H9 (cell line): ENCODE measurements at regions not wholly inside any gene's neighbourhood (a gene's known extent, or its start where the extent isn't known, plus 50 kb on each side); places are given as distances from the start of the nearest gene placed in this dataset.

Experiments used
- DNase-seq: peaks from one replicate; pipeline ENCODE4 v3.0.0-alpha.2; 2017
- H2AFZ ChIP-seq: one replicate; pipeline ENCODE4 v1.6.1; 2013; ENCODE audit warnings: mild to moderate bottlenecking, low read length, control low read depth, moderate library complexity
- H2AK5ac ChIP-seq: 2 replicates; pipeline ENCODE4 v1.6.1; 2013; ENCODE audit warnings: low read length, control low read depth, mixed read lengths; ENCODE audit not compliant: insufficient read length
- H2BK120ac ChIP-seq: one replicate; pipeline ENCODE4 v1.6.1; 2013; ENCODE audit warnings: low read depth, mild to moderate bottlenecking, low read length, control low read depth, inconsistent platforms; ENCODE audit not compliant: poor library complexity, severe bottlenecking
- H2BK12ac ChIP-seq: 2 replicates; pipeline ENCODE4 v1.6.1; 2013; ENCODE audit warnings: low read length, control low read depth, mixed read lengths, low read depth; ENCODE audit not compliant: insufficient read length
- H2BK15ac ChIP-seq: 2 replicates; pipeline ENCODE4 v1.6.1; 2013; ENCODE audit warnings: low read depth, low read length, control low read depth
- H2BK20ac ChIP-seq: one replicate; pipeline ENCODE4 v1.6.1; 2013; ENCODE audit warnings: low read depth, mild to moderate bottlenecking, low read length, control low read depth, inconsistent platforms; ENCODE audit not compliant: poor library complexity, severe bottlenecking
- H2BK5ac ChIP-seq: 2 replicates; pipeline ENCODE4 v1.6.1; 2013; ENCODE audit warnings: low read length, control low read depth, mixed read lengths; ENCODE audit not compliant: insufficient read length
- H3K14ac ChIP-seq: 2 replicates; pipeline ENCODE4 v1.6.1; 2013; ENCODE audit warnings: low read length, control low read depth; ENCODE audit not compliant: insufficient read depth
- H3K18ac ChIP-seq: 2 replicates; pipeline ENCODE4 v1.6.1; 2013; ENCODE audit warnings: low read depth, mild to moderate bottlenecking, mixed read lengths, low read length, control low read depth; ENCODE audit not compliant: insufficient read length
- H3K23ac ChIP-seq: 2 replicates; pipeline ENCODE4 v1.6.1; 2013; ENCODE audit warnings: low read length, control low read depth, mixed read lengths, low read depth; ENCODE audit not compliant: insufficient read length
- H3K23me2 ChIP-seq: 2 replicates; pipeline ENCODE4 v1.6.1; 2013; ENCODE audit warnings: low read depth, mild to moderate bottlenecking, mixed read lengths, low read length, control low read depth; ENCODE audit not compliant: insufficient read length, poor library complexity, severe bottlenecking
- H3K27ac ChIP-seq: 2 replicates; pipeline ENCODE4 v1.5.1; 2013; ENCODE audit warnings: low read length, control low read depth, mixed read lengths, low read depth; ENCODE audit not compliant: insufficient read length
- H3K27me3 ChIP-seq: 2 replicates; pipeline ENCODE4 v1.6.1; 2013; ENCODE audit warnings: low read length, control low read depth, inconsistent platforms; ENCODE audit not compliant: insufficient read depth
- H3K4ac ChIP-seq: 2 replicates; pipeline ENCODE4 v1.6.1; 2013; ENCODE audit warnings: low read depth, mild to moderate bottlenecking, control low read depth, inconsistent platforms, low read length, moderate library complexity
- H3K4me1 ChIP-seq: 2 replicates; pipeline ENCODE4 v1.6.1; 2013; ENCODE audit warnings: low read length, control low read depth, inconsistent platforms; ENCODE audit not compliant: insufficient read depth
- H3K4me2 ChIP-seq: 2 replicates; pipeline ENCODE4 v1.6.1; 2013; ENCODE audit warnings: low read length, control low read depth, mixed read lengths; ENCODE audit not compliant: insufficient read length, insufficient read depth
- H3K56ac ChIP-seq: 2 replicates; pipeline ENCODE4 v1.6.1; 2013; ENCODE audit warnings: low read depth, mild to moderate bottlenecking, mixed read lengths, low read length, control low read depth; ENCODE audit not compliant: insufficient read length
- H3K79me1 ChIP-seq: 2 replicates; pipeline ENCODE4 v1.6.1; 2013; ENCODE audit warnings: low read depth, mild to moderate bottlenecking, moderate library complexity, low read length, control low read depth, inconsistent platforms; ENCODE audit not compliant: insufficient read depth, poor library complexity, severe bottlenecking
- H3K79me2 ChIP-seq: 2 replicates; pipeline ENCODE4 v1.6.1; 2013; ENCODE audit warnings: low read length, control low read depth, inconsistent platforms; ENCODE audit not compliant: insufficient read depth
- H3K9ac ChIP-seq: 2 replicates; pipeline ENCODE4 v1.6.1; 2013; ENCODE audit warnings: low read length, control low read depth, mixed read lengths; ENCODE audit not compliant: insufficient read length; ENCODE audit errors: extremely low read depth
- H3K9me3 ChIP-seq: one replicate; pipeline ENCODE4 v1.6.1; 2013; ENCODE audit warnings: low read depth, low read length, inconsistent platforms; ENCODE audit not compliant: control insufficient read depth
- H3T11ph ChIP-seq: one replicate; pipeline ENCODE4 v1.6.1; 2013; ENCODE audit warnings: mild to moderate bottlenecking, low read length, control low read depth, inconsistent platforms
- H4K20me1 ChIP-seq: one replicate; pipeline ENCODE4 v1.6.1; 2013; ENCODE audit not compliant: control insufficient read depth, insufficient read length, insufficient read depth
- H4K5ac ChIP-seq: 2 replicates; pipeline ENCODE4 v1.6.1; 2013; ENCODE audit warnings: low read depth, mild to moderate bottlenecking, mixed read lengths, low read length, control low read depth; ENCODE audit not compliant: insufficient read length
- H4K8ac ChIP-seq: replicated peaks from 2 replicates; pipeline ENCODE4 v1.6.1; 2013; ENCODE audit warnings: low read length, control low read depth, mixed read lengths, low read depth; ENCODE audit not compliant: insufficient read length
- H4K91ac ChIP-seq: 2 replicates; pipeline ENCODE4 v1.6.1; 2013; ENCODE audit warnings: low read depth, mild to moderate bottlenecking, moderate library complexity, mixed read lengths, low read length, control low read depth; ENCODE audit not compliant: insufficient read length
- H3K27ac Mint-ChIP-seq, 3 experiments: 2 replicates in 2 of 3; 3 replicates in 1 of 3; pipeline ENCODE4 v1.8.0; 2020 to 2021; ENCODE audit warnings: mixed read lengths in 3 of 3, mild to moderate bottlenecking in 1 of 3, moderate library complexity in 1 of 3
- H3K27me3 Mint-ChIP-seq: 2 replicates; pipeline ENCODE4 v1.8.0; 2021; ENCODE audit warnings: low read depth, mild to moderate bottlenecking, moderate library complexity, mixed read lengths
- H3K36me3 Mint-ChIP-seq, 3 experiments: 2 replicates in 2 of 3; 3 replicates in 1 of 3; pipeline ENCODE4 v1.8.0; 2020 to 2021; ENCODE audit warnings: low read depth in 3 of 3, mixed read lengths in 3 of 3; ENCODE audit not compliant: insufficient read depth in 1 of 3
- H3K4me1 Mint-ChIP-seq, 2 experiments: 2 replicates each; pipeline ENCODE4 v1.8.0; 2020; ENCODE audit warnings: mixed read lengths in 2 of 2
- H3K4me3 Mint-ChIP-seq, 2 experiments: 2 replicates in 1 of 2; 3 replicates in 1 of 2; pipeline ENCODE4 v1.8.0; 2020 to 2021; ENCODE audit warnings: mild to moderate bottlenecking in 2 of 2, mixed read lengths in 2 of 2, moderate library complexity in 1 of 2
- H3K9me3 Mint-ChIP-seq, 2 experiments: 2 replicates in 1 of 2; 3 replicates in 1 of 2; pipeline ENCODE4 v1.8.0; 2020; ENCODE audit warnings: mild to moderate bottlenecking in 2 of 2, mixed read lengths in 2 of 2, moderate library complexity in 1 of 2
- WGBS: extraction: QIAGEN DNeasy Blood & Tissue Kit; methylation state at CpG from one replicate; pipeline ENCODE4 v1.1.7; 2013; ENCODE audit warnings: missing lambda C conversion rate, low lambda C conversion rate, mixed read lengths; ENCODE audit not compliant: insufficient read length; ENCODE audit errors: extremely low coverage; 5-methylcytosine and 5-hydroxymethylcytosine counted together
- TF ChIP-seq, protein P1 (sequence below): fragments of 200-600 bp; sonication (generic); conservative IDR thresholded peaks from 3 replicates; pipeline ENCODE4 v1.8.0; 2021; ENCODE audit warnings: antibody characterized with exemption, mild to moderate bottlenecking

DNA sequence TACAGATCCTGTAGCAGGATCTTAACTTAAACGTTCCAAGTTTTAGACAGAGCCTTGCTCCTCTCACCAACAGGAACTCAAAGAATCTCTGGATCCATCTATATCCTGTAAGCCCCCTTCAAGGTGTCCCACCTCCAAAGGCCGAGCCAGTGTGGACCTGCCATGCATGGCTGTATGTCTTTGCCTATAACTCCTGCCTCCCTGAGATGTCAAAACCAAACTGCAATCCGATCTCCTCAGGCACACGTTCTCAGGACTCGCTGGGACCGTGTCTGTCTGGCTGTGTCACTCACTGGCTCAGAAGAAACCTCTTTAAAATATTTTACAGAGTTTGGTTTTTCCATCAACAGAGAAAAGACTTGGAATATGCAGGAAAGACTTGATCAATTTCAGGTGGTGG is 51.4 kb upstream of the FAM20C start:
- H3K27ac Mint-ChIP-seq: no peak overlapping the region
- Histone ChIP-seq H4K8ac (no peak overlapping the region), H3K79me2 (no peaks in the 10 kb centered on the region), H3K18ac (no peak overlapping the region), H3K27ac (no peak overlapping the region), H3K4me1 (no peaks in the 10 kb centered on the region), H2AFZ (no peak overlapping the region), H3K9me3 (no peaks in the 10 kb centered on the region), H4K91ac (no peak overlapping the region), H2AK5ac (no peak overlapping the region), H3K4me2 (no peak overlapping the region), H2BK12ac (no peak overlapping the region), H2BK15ac (no peak overlapping the region), H3K79me1 (no peaks in the 10 kb centered on the region), H3K27me3 (no peaks in the 10 kb centered on the region), H4K20me1 (no peaks in the 10 kb centered on the region), H3T11ph (no peak overlapping the region), H4K5ac (no peak overlapping the region), H2BK20ac (no peak overlapping the region), H3K23me2 (no peaks in the 10 kb centered on the region), H3K23ac (no peak overlapping the region), H2BK120ac (no peak overlapping the region), H2BK5ac (no peak overlapping the region), H3K14ac (no peak overlapping the region), H3K56ac (no peak overlapping the region), H3K9ac (no peak overlapping the region), H3K4ac (no peak overlapping the region)
- H3K4me1 Mint-ChIP-seq: peaks cover 12 to 14% of the 10 kb centered on the region in 2 experiments
- no peak for DNase-seq
- H3K9me3 Mint-ChIP-seq: no peaks in the 10 kb centered on the region
- peaks cover 8 to 14% (median 13%) of the 10 kb centered on the region in 3 experiments; a peak in 4 of 7 replicates for H3K36me3 Mint-ChIP-seq
- no peak overlapping the region for H3K4me3 Mint-ChIP-seq
- TF ChIP-seq, protein P1, sequence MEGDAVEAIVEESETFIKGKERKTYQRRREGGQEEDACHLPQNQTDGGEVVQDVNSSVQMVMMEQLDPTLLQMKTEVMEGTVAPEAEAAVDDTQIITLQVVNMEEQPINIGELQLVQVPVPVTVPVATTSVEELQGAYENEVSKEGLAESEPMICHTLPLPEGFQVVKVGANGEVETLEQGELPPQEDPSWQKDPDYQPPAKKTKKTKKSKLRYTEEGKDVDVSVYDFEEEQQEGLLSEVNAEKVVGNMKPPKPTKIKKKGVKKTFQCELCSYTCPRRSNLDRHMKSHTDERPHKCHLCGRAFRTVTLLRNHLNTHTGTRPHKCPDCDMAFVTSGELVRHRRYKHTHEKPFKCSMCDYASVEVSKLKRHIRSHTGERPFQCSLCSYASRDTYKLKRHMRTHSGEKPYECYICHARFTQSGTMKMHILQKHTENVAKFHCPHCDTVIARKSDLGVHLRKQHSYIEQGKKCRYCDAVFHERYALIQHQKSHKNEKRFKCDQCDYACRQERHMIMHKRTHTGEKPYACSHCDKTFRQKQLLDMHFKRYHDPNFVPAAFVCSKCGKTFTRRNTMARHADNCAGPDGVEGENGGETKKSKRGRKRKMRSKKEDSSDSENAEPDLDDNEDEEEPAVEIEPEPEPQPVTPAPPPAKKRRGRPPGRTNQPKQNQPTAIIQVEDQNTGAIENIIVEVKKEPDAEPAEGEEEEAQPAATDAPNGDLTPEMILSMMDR: no peak
- no CpG with 5 or more reads among the region's 6 CpGs for WGBS
- peaks cover 3% of the 10 kb centered on the region for H3K27me3 Mint-ChIP-seq
